Astrocyte of the hippocampus (primary cell): ENCODE measurements at regions not wholly inside any gene's neighbourhood (a gene's known extent, or its start where the extent isn't known, plus 50 kb on each side); places are given as distances from the start of the nearest gene placed in this dataset.
"Not testable (repeated sequence)": the region's sequence is repeated elsewhere in the genome, so short reads cannot be mapped to it uniquely, and the experiment has no call there.

Experiments
- DNase-seq: peaks from one replicate; pipeline ENCODE4 v3.0.0; 2011; ENCODE audit warnings: low read depth, low spot score

GRCh38 chr2:173545364-173545763 lies 190.7 kb downstream of the CDCA7 start:
- DNase-seq, result no peak

- DNase-seq, result no peak
Observed at GRCh38 chr2:173547499-173547898, 192.8 kb downstream of the CDCA7 start.

GRCh38 chr2:173550143-173550542 lies 195.5 kb downstream of the CDCA7 start:
- peak; percentile 19 for DNase-seq

GRCh38 chr2:173552531-173552930 lies 197.9 kb downstream of the CDCA7 start:
- no peak for DNase-seq

- DNase-seq, result no peak
Observed at GRCh38 chr2:173553593-173553992, 198.9 kb downstream of the CDCA7 start.

- peak; percentile 66 for DNase-seq
Observed at GRCh38 chr2:173555833-173556232, 201.2 kb downstream of the CDCA7 start.

GRCh38 chr2:173556816-173557215 lies 202.1 kb downstream of the CDCA7 start:
- no peak for DNase-seq

GRCh38 chr2:173557497-173557896 lies 202.8 kb downstream of the CDCA7 start:
- DNase-seq, result no peak

- DNase-seq, result no peak
Observed at GRCh38 chr2:173567493-173567892, 212.8 kb downstream of the CDCA7 start.

GRCh38 chr2:173568054-173568453 lies 213.4 kb downstream of the CDCA7 start:
- DNase-seq, result peak; percentile 32

GRCh38 chr2:173571021-173571821 lies 216.5 kb downstream of the CDCA7 start:
- peak; percentile 48 for DNase-seq

GRCh38 chr2:173571887-173572680 lies 217.4 kb downstream of the CDCA7 start:
- DNase-seq, result no peak

- DNase-seq, result no peak
Observed at GRCh38 chr2:173572848-173573247, 218.2 kb downstream of the CDCA7 start.

- DNase-seq, result not testable (repeated sequence)
Observed at GRCh38 chr2:173573782-173574181, 219.1 kb downstream of the CDCA7 start.

- DNase-seq, result peak; percentile 38
Observed at GRCh38 chr2:173574324-173575112, 219.8 kb downstream of the CDCA7 start.

- DNase-seq, result no peak
Observed at GRCh38 chr2:173578404-173579107, 223.9 kb downstream of the CDCA7 start.

GRCh38 chr2:173580351-173580750 lies 225.7 kb downstream of the CDCA7 start:
- no peak for DNase-seq

- no peak for DNase-seq
Observed at GRCh38 chr2:173580956-173581355, 226.3 kb downstream of the CDCA7 start.

- no peak for DNase-seq
Observed at GRCh38 chr2:173583196-173583595, 228.5 kb downstream of the CDCA7 start.

- DNase-seq, result no peak
Observed at GRCh38 chr2:173584000-173584399, 229.3 kb downstream of the CDCA7 start.

GRCh38 chr2:173584676-173585458 lies 230.2 kb downstream of the CDCA7 start:
- peak; percentile 27 for DNase-seq
